ENCODE measurements at regions not wholly inside any gene's neighbourhood (a gene's known extent, or its start where the extent isn't known, plus 50 kb on each side); places are given as distances from the start of the nearest gene placed in this dataset.

GRCh38 chr20:40431611-40432010, 257.4 kb downstream of the MAFB start:
- no peak for TF ChIP-seq POLR2A (IDR thresholded peaks at IDR 0.05)
- TF ChIP-seq CTCF (IDR thresholded peaks at IDR 0.05) = no peak
- no peak for TF ChIP-seq POLR2AphosphoS5 (IDR thresholded peaks at IDR 0.05)
- no peak for TF ChIP-seq EP300 (IDR thresholded peaks at IDR 0.05)
